Activated T-helper 1 cell treated with Interleukin-2 at 50 U/mL for 16 hours (primary cell): ENCODE measurements at regions not wholly inside any gene's neighbourhood (a gene's known extent, or its start where the extent isn't known, plus 50 kb on each side); places are given as distances from the start of the nearest gene placed in this dataset.

Experiments used
- DNase-seq: peaks from one replicate; pipeline ENCODE4 v3.0.0-alpha.2; 2020; ENCODE audit warnings: low read depth

DNA sequence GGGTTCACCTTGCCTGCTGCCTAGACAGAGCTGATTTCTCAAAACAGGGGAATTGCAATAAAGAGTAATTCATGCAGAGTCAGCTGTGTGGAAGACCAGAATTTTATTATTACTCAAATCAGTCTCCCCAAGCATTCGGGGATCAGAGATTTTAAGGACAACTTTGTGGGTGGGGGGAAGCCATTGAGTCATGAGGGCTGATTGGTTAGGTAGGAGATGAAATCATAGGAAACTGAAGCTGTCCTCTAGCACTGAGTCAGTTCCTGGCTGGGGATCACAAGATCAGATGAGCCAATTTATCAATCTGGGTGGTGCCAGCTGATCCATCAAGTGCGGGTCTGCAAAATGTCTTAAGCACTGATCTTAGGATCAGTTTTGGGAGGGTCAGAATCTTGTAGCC is 159.1 kb upstream of the MAP1B start:
- no peak for DNase-seq

DNA sequence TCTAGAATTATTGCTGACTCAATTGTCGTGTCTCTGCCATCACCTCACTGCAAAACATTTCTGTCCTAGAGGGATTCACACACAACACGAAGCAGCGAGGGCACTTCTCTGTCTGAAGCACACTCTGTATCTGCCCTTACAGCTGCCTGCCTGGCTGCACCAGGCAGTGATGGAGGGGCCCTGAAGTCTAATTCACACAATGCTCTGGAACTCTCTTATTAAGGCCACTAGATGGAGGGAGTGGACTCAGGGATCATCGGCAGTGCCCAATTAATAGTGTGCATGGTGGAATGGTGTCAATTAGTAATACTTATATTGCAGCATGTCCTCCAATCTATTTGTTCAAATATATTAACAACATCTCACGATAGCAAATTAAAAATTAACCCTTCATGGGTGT is 157.5 kb upstream of the MAP1B start:
- DNase-seq = no peak

- no peak for DNase-seq
Measured at GRCh38 chr5:71953866-71954265, 153.4 kb upstream of the MAP1B start.

DNA sequence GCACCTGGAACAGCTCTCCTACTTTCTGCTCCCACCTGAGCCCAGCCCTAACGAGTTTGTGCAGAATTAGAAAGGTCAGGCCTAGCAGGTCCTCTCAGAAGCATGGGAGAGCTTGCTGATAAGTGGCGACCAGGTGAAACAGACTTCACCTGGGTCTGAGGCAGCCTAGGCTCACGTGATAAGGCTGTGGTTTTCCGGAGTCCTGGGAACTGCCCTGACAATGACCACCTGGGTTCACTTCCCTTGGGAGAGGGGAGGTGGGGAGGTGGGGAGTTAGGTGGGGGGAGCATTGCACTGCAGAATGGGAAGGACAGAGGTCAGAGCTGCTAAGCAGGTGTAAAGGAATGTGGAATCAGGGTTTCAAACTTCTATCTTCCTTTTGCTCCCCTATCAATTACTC is 152.9 kb upstream of the MAP1B start:
- no peak for DNase-seq

GRCh38 chr5:71955723-71956122 is 151.6 kb upstream of the MAP1B start:
- no peak for DNase-seq

- DNase-seq = no peak
Measured at GRCh38 chr5:71957292-71957898, 149.9 kb upstream of the MAP1B start.

- no peak for DNase-seq
Measured at GRCh38 chr5:71960195-71960594, 147.1 kb upstream of the MAP1B start.

- no peak for DNase-seq
Measured at GRCh38 chr5:71961786-71962185, 145.5 kb upstream of the MAP1B start.

DNA sequence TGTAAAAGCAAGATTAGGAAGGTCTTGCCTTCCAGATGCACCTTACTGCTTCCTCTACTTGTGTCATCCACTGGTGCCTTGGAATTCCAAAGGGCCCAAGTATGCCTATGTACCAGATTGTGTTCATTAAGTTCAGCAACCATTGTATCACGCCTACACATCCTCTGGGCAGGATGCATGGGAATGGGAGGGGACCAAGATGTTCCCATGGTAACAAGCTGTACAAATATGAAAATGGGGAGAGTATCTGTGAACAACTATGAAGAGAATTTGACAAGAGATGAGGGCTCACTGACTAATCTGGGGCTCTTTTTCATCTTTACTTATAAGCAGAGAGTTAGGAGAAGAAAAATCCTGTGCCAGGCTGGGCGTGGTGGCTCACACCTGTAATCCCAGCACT is 137.8 kb upstream of the MAP1B start:
- DNase-seq = no peak

DNA sequence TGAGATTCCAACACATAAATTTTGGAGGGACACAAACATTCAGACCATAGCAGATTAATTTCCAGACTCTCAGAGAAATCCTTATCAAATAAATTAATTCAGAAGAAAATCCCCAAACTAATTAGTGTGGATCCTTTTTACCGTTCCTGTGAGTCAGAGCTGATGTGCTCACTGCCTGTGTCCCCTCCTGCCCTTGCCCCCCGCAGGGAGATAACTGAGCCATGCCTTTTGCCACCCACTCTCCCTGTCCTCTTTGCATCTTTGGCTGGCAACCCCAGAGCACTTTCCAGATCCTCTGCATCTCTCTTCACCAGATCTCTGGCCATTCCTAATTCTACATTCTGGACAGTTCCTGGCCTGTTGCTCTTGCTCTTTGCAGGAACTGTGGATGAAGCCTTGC is 135.4 kb upstream of the MAP1B start:
- DNase-seq = no peak

GRCh38 chr5:71972777-71973473 is 134.3 kb upstream of the MAP1B start:
- DNase-seq = no peak

DNA sequence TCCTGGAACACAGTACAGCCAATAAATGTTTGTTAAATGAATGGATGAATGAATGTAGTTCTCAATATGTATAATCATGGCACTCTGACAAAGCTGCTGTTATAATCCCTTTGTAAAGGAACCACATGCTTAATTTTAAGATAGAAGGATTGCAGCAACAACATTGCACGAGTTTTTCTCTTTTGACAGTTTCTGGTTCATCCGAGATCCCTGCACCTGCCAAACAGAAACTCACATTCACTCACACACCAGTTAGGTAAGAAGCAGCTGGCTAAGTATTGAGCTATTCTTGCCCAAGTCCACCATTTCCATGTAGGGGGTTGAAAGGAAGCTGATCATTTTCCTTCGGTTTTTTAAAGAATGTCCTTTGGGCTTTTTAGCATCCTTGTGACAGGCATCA is 133.7 kb upstream of the MAP1B start:
- DNase-seq = no peak

- no peak for DNase-seq
Measured at GRCh38 chr5:71974165-71974564, 133.1 kb upstream of the MAP1B start.

- DNase-seq = no peak
Measured at GRCh38 chr5:71974622-71975021, 132.7 kb upstream of the MAP1B start.

DNA sequence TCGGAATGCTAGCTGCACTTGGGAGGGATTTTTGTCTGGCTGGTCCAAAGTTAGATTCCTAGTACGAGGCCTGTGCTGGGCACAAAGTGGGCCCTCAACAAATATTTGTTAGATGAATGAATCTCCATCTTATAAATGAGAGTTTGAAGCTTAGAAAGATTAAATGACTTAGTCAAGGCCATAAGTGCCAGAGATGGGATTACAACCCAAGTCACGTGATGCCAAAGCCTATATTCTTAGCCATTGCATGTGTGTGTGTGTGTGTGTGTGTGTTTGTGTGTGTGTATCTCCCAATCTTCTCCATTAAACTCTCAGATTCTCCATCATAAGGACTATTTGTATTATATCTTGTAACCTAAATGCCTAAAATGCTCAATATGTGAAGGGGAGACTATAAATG is 130.8 kb upstream of the MAP1B start:
- no peak for DNase-seq

DNA sequence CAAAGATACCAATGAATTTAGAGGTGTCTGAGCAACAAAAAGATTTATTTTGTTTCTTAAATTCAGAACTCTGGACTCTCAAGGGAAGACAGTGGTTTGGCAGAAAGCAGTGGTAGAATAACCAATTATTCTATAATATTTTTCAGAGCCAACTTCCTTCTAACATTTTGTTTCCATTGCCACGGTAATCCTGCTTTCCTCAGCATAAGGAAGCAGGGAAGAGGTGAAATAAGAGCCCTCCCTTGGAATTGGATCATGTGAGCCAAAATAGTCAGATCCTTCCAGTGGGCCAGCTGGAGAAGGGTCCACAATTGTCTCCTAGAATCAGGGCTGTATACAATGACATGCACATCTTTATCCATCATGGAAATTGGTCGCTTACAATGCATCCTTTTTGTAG is 130.0 kb upstream of the MAP1B start:
- no peak for DNase-seq

GRCh38 chr5:71978216-71978615 is 129.1 kb upstream of the MAP1B start:
- no peak for DNase-seq

DNA sequence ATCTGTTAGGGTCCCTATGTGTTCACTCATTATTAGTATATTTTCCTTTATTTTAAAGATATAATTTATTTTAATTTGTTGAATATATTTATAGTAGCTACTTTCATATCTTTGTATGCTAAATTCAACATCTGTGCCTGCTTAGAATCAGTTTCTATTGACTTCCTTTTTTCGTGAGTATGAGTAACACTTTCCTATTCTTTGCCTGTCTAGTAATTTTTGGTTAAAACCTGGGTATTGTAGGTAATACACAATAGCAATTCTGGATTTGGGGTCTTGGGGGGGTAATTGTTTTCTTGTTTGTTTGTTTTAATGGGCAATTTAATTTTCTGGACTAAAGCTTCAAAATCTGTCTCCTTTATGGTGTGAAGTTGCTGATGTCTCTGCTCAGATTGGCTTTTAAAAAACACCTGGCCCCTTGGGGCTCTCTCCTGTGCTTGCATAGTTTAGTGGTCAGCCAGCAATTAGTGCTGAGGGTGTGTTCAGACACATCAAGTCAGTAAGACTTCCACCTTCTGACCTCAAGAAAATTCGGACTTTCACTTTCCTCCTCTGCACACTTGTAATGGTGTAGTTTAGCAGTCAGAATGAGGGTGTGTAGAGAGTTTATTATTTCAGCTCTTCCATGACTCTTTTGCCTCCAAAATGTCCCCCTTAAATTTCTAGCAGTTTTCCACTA is 124.4 kb upstream of the MAP1B start:
- no peak for DNase-seq

DNA sequence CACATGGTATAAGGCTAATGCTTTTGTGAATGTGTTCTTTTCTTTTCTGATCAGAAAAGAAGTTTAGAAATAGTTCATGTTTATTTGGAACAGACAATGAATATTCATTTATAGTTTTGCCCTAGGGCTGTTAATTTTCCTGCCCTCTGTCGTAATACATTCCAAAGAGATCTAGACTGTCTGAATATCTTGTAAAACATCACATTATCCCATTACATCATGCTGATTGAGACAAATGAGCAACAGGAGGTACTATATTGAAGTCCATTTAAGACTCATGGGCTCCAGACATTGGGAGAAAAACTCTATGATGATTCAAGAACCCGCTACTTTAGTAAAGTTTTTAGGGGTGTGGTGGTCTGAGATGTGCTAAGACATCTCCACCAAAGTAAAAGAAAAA is 121.2 kb upstream of the MAP1B start:
- DNase-seq = no peak

DNA sequence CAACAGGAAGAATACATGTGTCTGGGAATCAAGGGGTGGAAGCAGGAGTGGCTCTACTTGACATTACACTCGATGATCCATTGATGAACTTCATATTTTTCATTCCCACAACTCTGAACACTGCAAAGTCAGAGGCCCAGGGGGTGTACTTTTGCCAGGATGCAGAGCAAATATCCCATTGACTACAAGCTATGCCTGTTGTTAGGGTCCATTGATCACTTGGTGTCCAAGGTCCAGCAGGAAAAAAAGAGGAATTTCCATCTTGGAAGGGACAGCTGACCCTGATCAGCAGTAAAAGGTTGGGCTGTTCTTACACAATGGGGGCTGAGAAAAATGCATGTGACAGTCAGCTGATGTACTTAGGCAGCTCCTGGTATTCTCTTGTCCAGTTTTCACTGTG is 118.5 kb upstream of the MAP1B start:
- no peak for DNase-seq

DNA sequence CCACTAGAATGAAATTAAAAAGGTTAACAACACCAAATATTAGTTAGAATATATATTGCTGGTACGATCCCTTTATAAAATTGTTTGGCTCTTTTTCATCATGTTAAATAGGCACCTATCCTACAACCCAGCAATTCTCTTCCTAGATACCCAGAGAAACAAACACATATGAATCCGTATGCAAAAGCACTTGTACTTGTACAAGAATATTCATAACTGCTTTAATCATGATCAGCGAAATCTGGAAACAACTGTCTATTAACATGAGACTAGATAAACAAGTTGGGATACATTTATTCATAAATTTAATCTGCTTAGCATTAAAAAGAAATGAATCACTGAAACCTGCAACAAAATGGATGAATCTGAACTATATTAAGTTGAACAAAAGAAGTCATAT is 113.7 kb upstream of the MAP1B start:
- no peak for DNase-seq

DNA sequence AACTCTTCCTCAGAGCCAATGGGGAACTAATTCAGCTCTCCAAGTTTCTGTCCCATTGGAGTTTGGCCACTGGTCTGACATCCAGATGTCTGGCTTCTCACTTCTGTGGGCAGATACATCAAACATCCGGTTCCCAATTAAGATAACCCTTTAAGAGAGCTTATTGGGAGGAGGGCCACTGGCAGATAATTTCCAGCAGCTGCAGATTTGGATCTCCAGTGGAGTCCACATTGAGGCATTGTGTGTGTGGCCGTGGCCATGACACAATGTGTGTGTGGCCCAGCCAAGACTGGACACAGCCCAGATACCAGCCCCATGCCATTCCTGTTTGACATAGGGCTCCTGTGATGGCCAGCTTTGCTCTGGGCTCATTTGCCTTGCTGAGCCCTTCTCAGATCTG is 110.5 kb upstream of the MAP1B start:
- no peak for DNase-seq

DNA sequence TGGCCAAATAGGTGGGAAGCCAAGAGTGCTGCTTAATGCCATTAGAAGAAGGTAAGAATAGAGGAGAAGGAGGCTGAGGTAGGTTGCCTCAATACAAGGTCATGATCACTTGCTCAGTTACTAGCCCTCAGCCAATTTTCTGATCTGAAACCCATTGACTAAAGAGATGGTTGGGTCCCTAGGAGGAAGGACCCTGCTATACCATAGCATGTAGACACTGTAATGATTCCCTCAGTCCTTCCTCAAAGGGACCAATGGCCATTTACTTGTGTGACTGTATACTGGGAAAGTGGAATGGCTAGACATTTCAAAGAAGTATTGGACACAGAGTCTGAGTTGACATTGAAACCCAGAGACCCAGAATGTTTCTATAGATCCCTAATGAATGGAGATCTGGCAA is 108.5 kb upstream of the MAP1B start:
- DNase-seq = no peak

DNA sequence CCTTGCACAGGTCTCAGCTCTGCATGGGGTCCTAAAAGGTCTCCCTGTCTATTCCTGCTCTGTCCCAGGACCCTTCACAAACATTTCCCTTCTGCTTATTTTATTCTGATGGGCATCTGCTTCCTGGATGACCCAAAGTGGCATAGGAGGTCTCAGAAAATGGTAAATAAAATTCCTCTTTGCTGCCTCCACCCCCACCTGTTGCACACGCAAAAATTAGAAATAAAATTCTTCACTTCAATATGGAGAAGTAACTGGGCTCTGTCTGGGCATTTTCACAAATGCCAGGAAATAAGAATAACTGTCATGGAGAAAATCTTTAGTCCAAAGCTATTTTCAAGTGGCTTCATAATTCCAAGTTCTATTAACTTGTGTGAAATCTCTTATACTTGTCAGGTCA is 106.6 kb upstream of the MAP1B start:
- no peak for DNase-seq
